NCI-H187 (cell line): ENCODE measurements at regions not wholly inside any gene's neighbourhood (a gene's known extent, or its start where the extent isn't known, plus 50 kb on each side); places are given as distances from the start of the nearest gene placed in this dataset.

Source experiments
- DNase-seq, 2 experiments: peaks; one replicate each; lab custom pipeline; 2025; lab: John Stamatoyannopoulos, UW

DNA sequence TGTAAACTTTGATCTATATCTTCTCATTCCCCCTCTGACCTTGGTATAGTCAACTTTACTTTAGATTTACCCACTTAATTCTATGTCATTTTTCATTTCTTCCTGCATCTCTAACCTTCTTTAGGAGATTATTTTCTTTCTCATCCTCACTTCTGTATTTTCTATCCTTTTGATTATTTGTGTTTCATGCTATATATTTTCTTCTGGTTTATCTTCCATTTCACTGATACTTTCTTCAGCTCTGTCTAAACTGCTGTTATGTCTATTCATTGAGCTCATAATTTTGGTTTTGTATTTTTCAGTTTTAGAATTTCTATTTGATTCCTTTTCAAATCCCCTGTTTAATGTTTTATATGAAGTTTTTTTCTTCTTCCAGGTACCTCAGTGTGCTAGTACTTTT lies 171.1 kb upstream of the LYZL1 start:
- DNase-seq = no peak

DNA sequence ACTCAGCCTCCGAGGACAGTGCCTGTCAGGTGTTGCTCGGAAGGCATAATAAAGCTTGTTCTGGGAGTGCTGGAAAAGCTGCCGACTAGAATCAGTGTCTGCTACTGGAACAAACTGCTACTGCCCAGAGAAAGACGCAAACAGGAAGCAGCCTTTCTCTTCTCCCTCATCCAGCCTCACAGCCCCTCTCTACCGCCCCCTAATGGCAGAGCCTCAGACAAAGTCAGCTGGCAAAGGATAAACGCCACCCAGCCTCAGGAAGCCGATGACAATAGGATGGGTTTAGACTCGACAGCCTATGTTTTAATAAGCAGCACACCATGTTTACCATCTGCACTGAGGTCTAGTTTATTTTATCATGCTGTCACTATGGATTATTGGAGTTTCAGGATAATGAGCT lies 169.5 kb upstream of the LYZL1 start:
- no peak for DNase-seq

DNA sequence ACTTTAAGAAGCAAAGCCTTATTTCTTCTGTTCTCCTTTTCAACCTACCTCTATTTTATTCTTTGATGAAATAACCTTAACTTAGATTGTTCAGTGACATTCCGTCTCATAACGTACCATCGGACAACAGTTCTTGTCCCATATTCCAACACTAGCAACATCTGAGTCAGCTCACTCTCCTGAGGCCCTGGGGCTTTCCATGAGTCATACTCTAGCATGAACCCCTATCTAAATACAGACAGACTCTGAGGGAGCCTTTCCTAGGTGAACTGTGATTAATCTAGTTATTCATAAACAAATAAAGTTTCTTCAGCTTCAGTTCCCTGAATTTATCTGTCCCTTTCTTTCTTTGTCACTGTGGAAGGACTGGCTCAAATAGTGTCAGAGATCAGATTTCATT lies 168.7 kb upstream of the LYZL1 start:
- DNase-seq = no peak

DNA sequence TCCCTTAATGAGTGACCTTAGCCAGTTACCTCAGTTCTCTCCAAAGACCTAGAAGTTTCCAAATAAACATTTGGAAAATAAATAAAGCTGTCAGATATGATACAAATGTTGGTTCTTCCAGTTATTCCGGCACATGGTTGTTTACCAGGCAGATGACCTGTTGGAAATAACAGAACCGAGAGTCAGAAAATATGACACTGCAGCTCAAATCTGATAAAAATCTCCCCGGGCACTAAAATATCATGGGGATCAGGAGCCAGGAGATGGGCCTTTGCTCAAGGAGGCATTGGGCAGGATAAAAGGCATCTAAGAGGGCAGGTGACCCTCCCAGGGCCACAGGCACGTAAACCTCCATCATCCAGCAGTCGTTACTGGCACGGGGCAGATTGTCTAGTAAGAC lies 164.0 kb upstream of the LYZL1 start:
- no peak for DNase-seq

DNA sequence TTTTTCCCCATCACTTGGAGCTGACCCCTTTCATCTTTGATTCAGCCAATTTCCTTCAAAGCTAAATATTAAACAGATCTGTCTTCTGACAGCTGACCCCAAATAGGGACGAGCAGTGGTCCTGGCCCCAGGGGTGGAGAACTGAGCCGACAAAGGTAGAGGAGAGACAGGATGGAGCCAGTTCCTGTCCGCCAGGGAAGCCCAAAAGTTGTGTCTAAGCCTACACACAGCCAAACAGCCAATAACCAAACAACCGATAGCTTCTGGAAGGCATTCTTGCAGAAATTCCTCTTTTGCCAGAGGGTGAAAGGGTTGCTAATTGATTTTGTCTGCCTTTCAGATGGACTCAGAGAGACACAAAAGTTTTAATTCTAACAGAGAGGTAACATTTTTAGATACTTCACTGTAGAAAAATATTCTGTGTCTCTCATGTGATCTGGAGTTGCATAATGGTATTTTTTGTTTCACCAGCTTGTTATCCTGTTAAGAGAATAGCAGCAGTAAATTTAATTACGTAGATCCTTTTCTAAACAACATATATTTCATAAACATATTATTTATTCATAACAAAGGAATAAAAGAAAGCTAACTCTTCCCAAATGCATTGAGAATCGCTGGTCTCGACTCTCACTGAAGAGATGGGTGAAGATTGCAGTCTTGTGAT lies 161.7 kb upstream of the LYZL1 start:
- DNase-seq = no peak

DNA sequence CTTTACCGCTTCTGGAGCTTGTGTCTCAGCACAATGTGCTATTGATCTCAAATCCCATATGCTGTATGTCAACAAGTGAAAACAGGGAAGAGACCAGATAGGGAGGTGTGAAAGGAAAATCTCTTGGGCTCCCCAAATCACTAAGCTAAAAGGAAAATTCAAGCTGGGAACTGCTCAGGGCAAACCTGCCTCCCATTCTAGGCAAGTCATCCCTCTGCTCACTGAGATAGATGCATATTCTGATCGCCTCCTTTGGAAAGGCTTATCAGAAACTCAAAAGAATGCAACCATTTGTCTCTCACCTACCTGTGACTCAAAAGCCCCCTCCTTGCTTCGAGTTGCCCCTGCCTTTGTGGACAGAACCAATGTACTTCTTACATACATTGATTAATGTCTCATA lies 161.1 kb upstream of the LYZL1 start:
- no peak for DNase-seq

DNA sequence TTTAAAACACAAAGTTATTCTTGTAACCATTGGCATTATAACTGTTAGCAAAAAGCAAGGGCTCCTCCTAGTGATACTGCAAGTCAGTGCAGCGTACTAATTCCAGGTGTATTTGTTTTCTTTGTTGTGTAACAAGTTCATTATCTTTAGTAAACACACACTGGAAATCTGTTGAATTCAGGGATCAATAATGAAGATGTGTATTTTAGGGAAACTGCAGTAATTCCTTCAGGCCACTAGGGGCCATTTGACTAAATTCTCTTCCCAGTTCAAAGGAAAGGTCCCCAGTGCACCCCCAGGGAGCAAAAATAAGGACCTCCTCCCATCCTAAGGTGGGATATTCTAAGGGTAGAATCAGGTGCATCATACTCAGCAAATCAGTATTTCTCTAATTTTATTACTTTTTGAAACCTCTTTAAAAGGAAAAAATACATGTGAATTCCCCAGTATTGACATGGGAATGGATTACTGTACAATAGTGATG lies 158.6 kb upstream of the LYZL1 start:
- no peak for DNase-seq

DNA sequence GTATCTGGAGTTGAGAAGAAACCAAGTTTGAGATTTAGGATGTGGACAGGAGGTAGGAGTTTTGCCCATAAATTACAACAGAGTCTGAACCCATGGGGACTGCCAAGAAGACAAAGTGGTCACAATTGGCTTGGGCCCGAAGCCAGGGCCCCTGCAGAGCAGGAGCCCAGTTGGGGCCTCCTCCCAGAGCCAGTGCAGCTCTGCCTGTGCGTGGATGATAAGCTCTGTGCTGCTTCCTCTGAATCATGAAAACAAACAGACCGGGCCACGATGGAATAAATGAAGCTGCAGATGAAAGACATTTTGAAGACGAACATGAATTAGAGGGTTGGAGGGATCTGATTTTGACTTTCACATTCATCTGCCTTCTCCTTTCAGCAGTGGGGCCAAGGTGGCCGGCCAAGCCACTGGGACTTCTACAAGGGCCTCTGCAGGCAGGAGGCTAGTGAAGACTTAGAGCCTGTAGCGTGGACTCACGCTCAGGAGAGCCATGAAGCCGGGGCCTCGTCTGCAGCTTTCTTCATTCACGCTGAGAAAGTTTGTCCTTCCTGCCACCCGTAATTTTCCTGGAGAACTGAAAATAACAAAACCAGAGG lies 156.8 kb upstream of the LYZL1 start:
- DNase-seq = no peak

DNA sequence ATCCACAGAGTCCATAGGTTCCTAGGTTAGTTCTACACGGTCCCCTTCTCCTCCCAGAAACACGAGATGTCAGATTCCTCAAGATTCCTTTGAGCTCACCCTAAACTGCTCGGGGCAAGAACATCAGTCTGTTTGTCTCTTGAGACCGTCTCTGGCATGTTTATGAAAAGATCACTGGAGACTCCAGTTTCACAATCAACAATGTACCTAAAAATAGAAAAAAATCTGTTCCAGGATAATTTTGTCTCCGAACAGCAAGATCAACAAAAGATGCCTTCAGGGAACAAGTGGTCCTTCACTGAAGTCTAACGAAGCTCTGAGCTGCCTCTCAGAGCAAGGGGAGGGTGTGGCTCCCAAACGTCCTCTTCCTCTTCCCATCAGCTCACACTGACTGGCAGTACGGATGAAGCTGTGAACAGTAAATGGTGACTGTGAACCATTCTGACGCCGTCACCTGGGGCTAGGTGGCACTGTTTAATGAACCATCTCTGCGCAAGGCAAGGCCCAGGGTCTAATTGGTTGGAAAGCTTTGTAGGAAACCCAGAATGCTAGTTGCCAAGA lies 156.2 kb upstream of the LYZL1 start:
- DNase-seq = no peak

DNA sequence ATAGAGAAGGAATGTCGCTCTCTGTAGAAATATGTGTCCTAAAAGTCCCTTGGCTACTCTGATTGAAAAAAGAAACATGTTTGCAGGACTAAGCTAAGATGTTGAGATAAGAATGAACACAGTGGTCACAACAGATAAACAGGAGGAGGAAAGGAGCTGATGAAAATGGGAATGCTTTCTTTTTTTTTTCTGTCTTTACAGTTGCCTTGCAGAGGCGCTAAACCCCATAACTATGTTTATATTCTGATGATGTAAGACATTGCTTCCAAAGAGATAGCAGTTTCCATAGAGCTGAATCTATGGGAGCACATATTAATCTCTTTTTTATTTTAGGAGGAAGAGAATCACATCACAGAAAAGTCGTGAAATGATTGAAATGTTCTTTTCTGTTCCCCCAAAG lies 153.5 kb upstream of the LYZL1 start:
- DNase-seq = no peak

DNA sequence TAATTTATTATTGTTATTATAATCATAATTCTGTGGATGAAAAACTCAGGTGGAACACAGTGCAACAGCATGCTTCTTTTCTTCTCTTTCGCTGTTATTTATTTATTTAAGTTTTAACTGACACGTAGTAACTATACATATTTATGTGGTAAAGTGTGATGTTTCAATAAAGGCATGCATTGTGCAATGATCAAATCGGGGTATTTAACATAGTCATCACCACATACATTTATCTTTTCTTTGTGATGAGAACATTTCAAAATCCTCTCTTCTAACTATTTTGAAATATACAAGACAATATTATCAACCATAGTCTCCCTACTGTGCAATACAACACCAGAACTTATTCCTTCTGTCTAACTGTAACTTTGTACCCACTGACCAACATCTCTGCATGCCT lies 152.5 kb upstream of the LYZL1 start:
- DNase-seq = no peak

DNA sequence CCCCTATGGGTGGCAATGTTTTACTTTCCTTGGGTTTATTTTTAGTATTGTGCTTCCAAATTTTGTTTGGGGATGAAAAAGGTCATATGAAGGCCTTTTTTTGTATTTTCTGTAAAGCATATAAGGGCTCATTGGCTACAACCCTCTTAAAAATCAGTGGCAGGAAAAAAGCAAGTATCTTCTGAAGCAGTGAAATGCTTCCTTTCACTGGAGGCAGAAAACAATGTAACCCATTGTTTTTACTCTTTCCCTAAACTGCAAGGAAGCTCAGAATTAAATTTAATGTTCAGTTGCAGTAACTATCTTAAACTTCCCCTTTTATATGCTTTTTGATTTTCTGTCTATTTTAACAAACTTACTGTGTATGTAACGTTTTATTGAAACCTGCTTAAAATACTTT lies 148.7 kb upstream of the LYZL1 start:
- DNase-seq = no peak

DNA sequence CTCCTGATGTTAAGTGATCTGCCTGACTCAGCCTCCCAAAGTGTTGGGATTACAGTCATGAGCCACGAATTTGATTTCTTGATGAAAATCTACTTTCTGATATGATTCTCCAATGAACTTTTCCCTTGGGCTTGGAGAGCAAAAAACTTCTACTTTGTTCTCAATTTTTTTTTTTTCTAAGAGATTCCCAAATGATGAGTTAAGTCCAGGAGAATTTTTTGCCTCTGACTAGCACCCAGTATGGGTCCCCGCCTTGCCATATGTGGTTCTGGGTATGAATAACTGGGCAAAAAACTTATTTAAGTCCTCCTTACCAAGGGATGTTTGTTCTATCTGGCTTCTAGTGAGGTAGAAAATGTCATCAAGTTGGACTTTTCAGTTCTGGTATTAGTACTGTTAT lies 147.9 kb upstream of the LYZL1 start:
- no peak for DNase-seq

DNA sequence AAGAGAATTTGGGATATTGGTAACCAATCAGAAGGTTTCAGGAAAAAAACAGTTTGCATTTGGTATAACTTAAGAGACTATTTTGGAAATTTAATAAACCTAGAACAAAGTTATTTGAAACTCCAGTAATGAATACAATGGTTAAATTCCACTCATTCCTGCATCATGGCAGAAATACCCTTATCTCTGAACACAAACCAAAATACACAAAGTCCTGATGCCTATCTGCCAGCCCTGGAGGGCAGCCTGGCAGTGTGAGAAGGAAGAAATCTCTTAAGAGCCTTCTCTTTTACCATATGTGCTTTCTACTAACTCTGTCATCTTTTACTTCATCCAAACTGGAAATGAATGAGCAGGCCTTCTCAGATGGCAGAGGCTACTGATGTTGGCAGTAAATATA lies 147.1 kb upstream of the LYZL1 start:
- DNase-seq = no peak

DNA sequence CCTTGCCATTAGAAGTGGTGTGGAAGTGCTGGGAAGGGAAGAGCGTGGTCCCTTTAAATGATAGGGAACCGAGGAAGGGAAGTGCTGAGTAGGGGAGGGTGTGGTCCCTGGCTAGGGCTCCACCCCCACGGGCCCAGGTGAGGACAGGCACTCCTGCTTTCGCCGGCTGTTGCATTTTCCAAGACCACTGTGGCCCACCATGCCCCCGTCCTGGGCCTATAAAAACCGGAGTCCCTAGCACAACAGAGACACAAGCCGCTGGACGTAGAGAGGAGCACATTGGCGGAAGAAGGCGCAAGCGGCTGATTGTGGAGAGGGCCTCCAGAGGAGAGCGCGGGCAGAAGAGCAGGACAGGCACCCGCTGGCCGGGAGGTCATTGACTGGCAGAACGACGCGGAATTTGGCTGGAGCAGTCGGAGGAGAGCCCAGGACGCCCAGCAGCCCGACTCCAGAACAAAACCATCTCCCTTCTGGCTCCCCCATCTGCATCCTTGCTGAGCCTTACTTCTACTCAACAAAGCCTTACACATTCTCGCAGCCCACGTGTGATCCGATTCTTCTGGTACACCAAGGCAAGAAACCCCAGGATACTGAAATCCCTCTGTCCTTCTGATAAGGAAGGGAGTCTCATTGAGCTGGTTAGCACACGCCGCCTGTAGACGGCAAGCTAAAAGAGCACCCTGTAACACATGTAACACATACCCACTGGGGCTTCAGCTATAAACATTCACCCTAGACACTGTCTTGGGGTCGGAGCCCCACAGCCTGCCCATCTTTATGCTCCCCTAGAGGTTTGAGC lies 146.2 kb upstream of the LYZL1 start:
- no peak for DNase-seq

DNA sequence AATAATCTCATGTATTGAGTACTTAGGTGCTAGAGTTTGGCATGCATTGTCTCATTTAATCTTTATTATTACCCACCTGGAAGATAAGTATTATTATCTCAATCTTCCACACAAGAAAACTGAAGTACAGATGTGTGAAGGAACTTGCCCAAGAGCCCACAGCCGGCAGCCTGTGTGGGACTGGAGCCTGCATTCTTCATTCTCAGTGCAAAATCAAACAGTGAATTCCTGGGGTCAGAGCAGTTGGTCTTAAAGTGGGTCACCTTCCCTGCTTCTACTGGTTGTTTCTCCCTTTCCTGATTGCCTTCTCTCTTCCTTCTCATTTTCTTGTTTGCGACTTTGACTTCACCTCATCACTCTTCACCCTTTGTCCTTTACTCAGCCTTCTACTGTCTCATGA lies 144.7 kb upstream of the LYZL1 start:
- DNase-seq = no peak

DNA sequence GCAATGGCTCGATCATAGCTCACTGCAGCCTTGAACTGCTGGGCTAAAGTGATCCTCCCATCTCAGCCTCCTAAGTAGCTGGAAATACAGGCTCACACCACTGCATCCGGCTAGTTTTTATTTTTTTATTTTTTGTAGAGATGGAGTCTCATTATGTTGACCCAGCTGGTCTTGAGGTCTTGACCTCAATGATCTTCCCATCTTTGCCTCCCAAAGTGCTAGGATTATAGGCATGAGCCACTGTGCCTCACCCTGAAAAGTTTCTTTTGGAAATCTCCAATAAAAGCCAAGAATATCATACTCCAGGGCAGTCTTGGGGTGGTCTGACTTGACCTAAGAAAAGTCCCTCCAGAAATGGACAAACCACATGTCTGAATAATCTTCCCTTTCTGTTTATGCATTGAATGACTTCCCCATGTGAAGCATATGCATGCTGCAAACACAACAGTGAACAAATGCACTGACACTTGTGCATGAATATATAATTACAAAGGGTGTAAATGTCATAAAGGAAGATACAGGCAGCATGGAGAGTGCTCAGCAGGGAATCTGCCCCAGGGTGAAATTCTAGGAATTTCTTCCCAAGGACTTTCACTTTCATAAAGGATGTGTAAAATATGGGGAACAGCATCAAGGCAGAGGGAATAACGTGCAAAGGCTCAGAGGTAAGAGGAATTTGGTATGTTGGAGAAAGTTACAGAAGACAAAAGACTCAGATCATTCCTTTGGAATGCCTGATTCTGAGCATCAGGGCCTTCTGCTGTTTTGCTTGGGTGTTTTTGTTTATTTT lies 142.4 kb upstream of the LYZL1 start:
- DNase-seq = no peak

DNA sequence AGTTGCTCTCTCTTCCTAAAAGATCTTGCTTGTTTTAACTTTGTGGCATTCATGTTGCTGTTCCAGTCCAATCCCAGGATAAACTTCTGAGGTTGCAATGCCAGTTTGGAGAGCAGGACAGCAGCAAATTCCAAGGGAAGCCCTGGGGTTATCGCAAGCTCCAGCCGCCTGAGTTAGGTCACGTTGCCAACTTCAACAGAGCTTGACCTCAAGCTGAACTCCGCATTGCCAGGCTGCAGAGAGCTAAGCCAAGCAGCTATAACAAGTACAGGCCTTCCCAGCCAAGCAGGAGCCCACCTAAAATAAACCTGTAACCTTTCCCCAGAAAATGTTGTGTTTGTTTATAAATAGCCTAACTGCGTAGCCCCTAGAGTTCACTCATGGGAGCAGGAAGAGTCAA lies 138.9 kb upstream of the LYZL1 start:
- DNase-seq = no peak

DNA sequence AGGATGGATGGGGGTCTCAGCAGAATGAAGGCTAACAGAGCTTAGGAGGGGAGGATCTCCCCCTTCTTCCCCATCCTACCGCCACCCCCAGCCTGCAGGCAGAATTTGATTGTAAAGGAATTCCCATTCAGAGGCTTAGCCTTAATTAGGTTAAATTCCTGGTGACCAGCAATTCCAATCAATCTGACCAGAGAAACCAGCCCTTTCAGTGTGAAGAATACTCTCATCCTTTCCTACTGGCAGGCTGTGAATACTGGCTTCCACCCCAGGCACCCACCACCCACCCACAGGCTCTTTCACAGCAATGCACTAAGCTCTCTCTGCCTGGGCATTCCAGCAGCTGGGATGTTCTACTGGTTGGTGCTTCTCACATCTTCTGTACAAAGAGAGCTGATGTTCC lies 137.9 kb upstream of the LYZL1 start:
- no peak for DNase-seq

DNA sequence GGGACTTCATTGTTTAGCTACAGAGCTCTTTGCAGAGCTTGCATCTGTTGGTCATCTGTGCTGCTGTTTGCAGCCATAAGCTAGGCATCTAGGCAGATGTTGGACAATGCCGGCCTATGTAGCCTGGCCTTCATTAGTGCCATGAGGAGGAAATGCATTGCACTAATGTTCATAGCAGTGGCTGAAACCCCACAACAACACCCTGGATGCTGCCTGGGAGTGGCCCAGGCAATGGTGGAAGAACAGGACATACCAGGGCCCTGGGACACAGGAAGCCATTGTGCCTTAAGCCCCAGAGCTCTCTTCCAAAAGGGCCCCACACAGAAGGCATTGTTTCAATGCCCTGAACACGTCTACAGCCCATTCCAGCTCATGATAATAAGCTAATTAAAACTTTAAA lies 131.5 kb upstream of the LYZL1 start:
- no peak for DNase-seq

DNA sequence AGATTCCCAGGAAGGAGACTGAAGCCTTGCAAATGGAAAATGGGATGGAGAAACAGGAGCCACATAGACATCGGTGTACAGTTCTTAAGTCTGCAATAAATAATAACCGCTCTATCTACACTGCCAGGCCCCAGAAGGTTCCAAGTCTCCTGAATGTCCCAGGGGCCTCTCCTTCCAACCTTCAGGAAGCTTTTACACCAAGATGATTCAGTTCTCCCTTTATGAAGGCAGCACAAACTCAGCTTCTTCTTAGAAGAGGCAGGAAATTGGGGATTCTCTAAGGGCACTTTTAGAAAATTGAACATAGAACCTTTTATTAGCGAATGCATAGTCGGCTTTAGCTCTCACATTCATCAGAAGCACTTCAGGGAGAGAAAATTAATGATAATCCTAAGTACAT lies 130.8 kb upstream of the LYZL1 start:
- DNase-seq = no peak

DNA sequence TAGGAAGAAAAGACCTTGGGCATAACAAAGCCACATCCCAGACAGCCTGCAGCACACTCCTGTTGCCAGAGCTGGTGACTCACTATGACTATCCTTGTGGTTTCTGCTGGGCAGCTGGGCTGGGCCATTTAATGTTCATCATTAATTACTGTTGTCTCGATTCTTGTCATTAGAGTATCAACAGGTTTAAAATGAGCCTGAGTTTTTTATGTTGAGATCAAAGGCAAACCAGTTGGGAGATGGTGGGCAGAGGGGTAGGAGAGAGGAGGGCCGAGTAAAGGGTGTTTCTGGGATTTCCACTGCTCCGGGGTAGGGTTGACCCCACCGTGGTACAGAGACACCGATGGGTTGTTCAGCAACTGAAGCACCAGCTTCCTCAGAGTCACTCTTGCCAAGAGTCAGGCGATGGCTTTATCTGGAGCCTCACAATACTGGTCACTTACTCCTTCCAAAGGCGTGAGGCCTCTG lies 128.7 kb upstream of the LYZL1 start:
- no peak for DNase-seq
